ENCODE measurements at regions not wholly inside any gene's neighbourhood (a gene's known extent, or its start where the extent isn't known, plus 50 kb on each side); places are given as distances from the start of the nearest gene placed in this dataset.

DNA sequence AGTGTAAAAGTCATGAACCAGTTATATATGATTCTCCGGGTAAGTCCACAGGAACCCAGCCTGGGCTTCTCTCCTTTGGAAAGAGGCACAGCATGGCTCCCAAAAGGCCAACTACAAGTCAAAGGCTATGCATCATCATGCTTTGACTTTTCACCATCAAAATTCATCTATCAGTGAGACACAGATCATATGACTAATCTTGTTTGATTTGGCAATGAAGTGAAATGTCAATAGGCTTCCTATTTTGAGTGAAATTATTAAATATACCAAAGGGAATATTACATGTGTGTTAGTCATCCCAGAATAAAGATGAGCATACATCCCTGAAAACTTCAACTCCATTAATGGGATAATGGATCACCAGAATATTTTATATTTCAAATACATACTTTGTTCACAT, 83.5 kb upstream of the ADGRL2 start:
- no peaks in the 10 kb centered on the region for H3K27me3 ChIP-seq (ENCODE audit: control insufficient read depth in 3 of 3, insufficient read depth in 3 of 3, low read length in 3 of 3)
- no peak overlapping the region for H3K4me3 ChIP-seq (ENCODE audit: low read length in 3 of 3)
- no peak overlapping the region for H3K9ac ChIP-seq (ENCODE audit: low read depth in 1 of 3, low read length in 3 of 3)
- H3K9me3 ChIP-seq (ENCODE audit: control insufficient read depth in 3 of 3, low read length in 3 of 3): no peaks in the 10 kb centered on the region
- H3K27ac ChIP-seq (ENCODE audit: low read depth, low read length): no peak overlapping the region
- H3K36me3 ChIP-seq (ENCODE audit: control insufficient read depth in 3 of 3, insufficient read depth in 3 of 3, low read length in 3 of 3): no peaks in the 10 kb centered on the region
- no peaks in the 10 kb centered on the region for H3K4me1 ChIP-seq (ENCODE audit: control insufficient read depth in 3 of 3, insufficient read depth in 3 of 3, low read length in 3 of 3)

DNA sequence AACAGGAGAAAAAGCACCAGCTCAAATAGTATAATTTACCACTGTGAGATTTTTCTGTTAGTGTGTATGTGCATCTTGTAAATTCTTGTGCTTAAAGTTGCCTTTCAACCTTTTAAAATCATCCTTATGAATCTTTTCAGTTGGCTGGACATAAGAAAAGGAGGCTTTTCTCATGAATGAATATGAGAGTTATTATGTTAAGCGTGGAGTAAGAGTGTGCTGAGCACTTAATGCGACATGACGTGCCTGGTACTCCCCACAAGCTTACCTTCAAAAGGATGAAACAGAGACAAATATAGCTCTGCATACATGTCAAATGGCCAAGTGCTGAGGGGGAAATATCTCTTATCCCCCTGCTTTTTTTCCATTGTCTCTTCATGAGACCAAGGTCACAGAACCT, 85.3 kb upstream of the ADGRL2 start:
- H3K36me3 ChIP-seq (ENCODE audit: control insufficient read depth in 3 of 3, insufficient read depth in 3 of 3, low read length in 3 of 3): no peaks in the 10 kb centered on the region
- H3K27ac ChIP-seq (ENCODE audit: low read depth, low read length): no peak overlapping the region
- no peaks in the 10 kb centered on the region for H3K4me1 ChIP-seq (ENCODE audit: control insufficient read depth in 3 of 3, insufficient read depth in 3 of 3, low read length in 3 of 3)
- H3K9ac ChIP-seq (ENCODE audit: low read depth in 1 of 3, low read length in 3 of 3): no peak overlapping the region
- no peaks in the 10 kb centered on the region for H3K9me3 ChIP-seq (ENCODE audit: control insufficient read depth in 3 of 3, low read length in 3 of 3)
- H3K27me3 ChIP-seq (ENCODE audit: control insufficient read depth in 3 of 3, insufficient read depth in 3 of 3, low read length in 3 of 3): no peaks in the 10 kb centered on the region
- no peak overlapping the region for H3K4me3 ChIP-seq (ENCODE audit: low read length in 3 of 3)

- Histone ChIP-seq H3K4me1 (ENCODE audit: control insufficient read depth in 3 of 3, insufficient read depth in 3 of 3, low read length in 3 of 3) (no peaks in the 10 kb centered on the region), H3K9me3 (ENCODE audit: control insufficient read depth in 3 of 3, low read length in 3 of 3) (no peaks in the 10 kb centered on the region), H3K4me3 (ENCODE audit: low read length in 3 of 3) (no peak overlapping the region), H3K27ac (ENCODE audit: low read depth, low read length) (no peak overlapping the region), H3K36me3 (ENCODE audit: control insufficient read depth in 3 of 3, insufficient read depth in 3 of 3, low read length in 3 of 3) (no peaks in the 10 kb centered on the region), H3K9ac (ENCODE audit: low read depth in 1 of 3, low read length in 3 of 3) (no peak overlapping the region), H3K27me3 (ENCODE audit: control insufficient read depth in 3 of 3, insufficient read depth in 3 of 3, low read length in 3 of 3) (no peaks in the 10 kb centered on the region)
Observed at GRCh38 chr1:81714636-81715035, 86.1 kb upstream of the ADGRL2 start.

- H3K4me1 ChIP-seq (ENCODE audit: control insufficient read depth in 3 of 3, insufficient read depth in 3 of 3, low read length in 3 of 3): no peaks in the 10 kb centered on the region
- H3K36me3 ChIP-seq (ENCODE audit: control insufficient read depth in 3 of 3, insufficient read depth in 3 of 3, low read length in 3 of 3): no peaks in the 10 kb centered on the region
- no peak overlapping the region for H3K27ac ChIP-seq (ENCODE audit: low read depth, low read length)
- H3K4me3 ChIP-seq (ENCODE audit: low read length in 3 of 3): no peak overlapping the region
- H3K9me3 ChIP-seq (ENCODE audit: control insufficient read depth in 3 of 3, low read length in 3 of 3): no peaks in the 10 kb centered on the region
- no peak overlapping the region for H3K9ac ChIP-seq (ENCODE audit: low read depth in 1 of 3, low read length in 3 of 3)
- H3K27me3 ChIP-seq (ENCODE audit: control insufficient read depth in 3 of 3, insufficient read depth in 3 of 3, low read length in 3 of 3): no peaks in the 10 kb centered on the region
Observed at GRCh38 chr1:81712425-81712824, 88.3 kb upstream of the ADGRL2 start.

DNA sequence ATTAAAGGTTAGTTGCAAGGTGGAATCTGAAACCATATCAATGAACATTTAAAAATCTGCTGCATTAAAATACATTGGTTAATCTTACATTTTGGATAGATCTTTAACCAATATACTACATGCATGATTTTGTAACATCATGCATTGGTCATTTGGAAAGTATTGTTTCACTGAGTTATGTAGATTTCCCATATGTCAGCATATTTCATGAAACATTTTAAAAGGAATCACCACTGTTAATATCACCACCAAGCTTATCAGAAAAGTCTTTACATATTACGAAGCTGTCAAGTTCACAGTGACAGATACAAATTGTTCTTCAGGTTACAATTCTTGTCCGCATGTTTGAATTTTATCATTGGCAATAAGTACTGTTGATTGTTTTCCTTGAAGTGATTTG, 89.9 kb upstream of the ADGRL2 start:
- no peak overlapping the region for H3K27ac ChIP-seq (ENCODE audit: low read depth, low read length)
- H3K9ac ChIP-seq (ENCODE audit: low read depth in 1 of 3, low read length in 3 of 3): no peak overlapping the region
- no peaks in the 10 kb centered on the region for H3K9me3 ChIP-seq (ENCODE audit: control insufficient read depth in 3 of 3, low read length in 3 of 3)
- H3K4me3 ChIP-seq (ENCODE audit: low read length in 3 of 3): no peak overlapping the region
- no peaks in the 10 kb centered on the region for H3K4me1 ChIP-seq (ENCODE audit: control insufficient read depth in 3 of 3, insufficient read depth in 3 of 3, low read length in 3 of 3)
- H3K36me3 ChIP-seq (ENCODE audit: control insufficient read depth in 3 of 3, insufficient read depth in 3 of 3, low read length in 3 of 3): no peaks in the 10 kb centered on the region
- H3K27me3 ChIP-seq (ENCODE audit: control insufficient read depth in 3 of 3, insufficient read depth in 3 of 3, low read length in 3 of 3): no peaks in the 10 kb centered on the region

DNA sequence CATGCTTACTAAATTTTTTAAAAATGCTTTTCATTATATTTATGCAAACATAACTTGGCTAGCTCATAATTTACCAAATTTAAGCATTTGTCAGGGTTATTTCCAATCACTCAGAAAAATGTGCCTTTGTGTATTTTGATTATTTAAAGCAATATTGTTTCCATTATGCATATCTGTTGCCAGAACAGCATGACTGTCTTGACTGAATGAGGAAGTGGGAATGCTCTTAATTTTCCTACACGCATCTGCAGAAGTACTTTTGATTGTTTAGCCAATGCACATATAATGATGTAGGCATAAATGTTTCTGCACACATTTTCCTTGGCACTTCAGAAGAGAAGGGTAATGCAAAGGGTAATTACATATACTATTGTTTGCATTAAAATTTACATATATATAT, 92.5 kb upstream of the ADGRL2 start:
- Histone ChIP-seq H3K9me3 (ENCODE audit: control insufficient read depth in 3 of 3, low read length in 3 of 3) (no peaks in the 10 kb centered on the region), H3K27ac (ENCODE audit: low read depth, low read length) (no peak overlapping the region), H3K36me3 (ENCODE audit: control insufficient read depth in 3 of 3, insufficient read depth in 3 of 3, low read length in 3 of 3) (no peaks in the 10 kb centered on the region), H3K4me1 (ENCODE audit: control insufficient read depth in 3 of 3, insufficient read depth in 3 of 3, low read length in 3 of 3) (no peaks in the 10 kb centered on the region), H3K4me3 (ENCODE audit: low read length in 3 of 3) (no peak overlapping the region), H3K27me3 (ENCODE audit: control insufficient read depth in 3 of 3, insufficient read depth in 3 of 3, low read length in 3 of 3) (no peaks in the 10 kb centered on the region), H3K9ac (ENCODE audit: low read depth in 1 of 3, low read length in 3 of 3) (no peak overlapping the region)

- no peaks in the 10 kb centered on the region for H3K27me3 ChIP-seq (ENCODE audit: control insufficient read depth in 3 of 3, insufficient read depth in 3 of 3, low read length in 3 of 3)
- H3K9ac ChIP-seq (ENCODE audit: low read depth in 1 of 3, low read length in 3 of 3): no peak overlapping the region
- no peaks in the 10 kb centered on the region for H3K4me1 ChIP-seq (ENCODE audit: control insufficient read depth in 3 of 3, insufficient read depth in 3 of 3, low read length in 3 of 3)
- no peaks in the 10 kb centered on the region for H3K9me3 ChIP-seq (ENCODE audit: control insufficient read depth in 3 of 3, low read length in 3 of 3)
- no peaks in the 10 kb centered on the region for H3K36me3 ChIP-seq (ENCODE audit: control insufficient read depth in 3 of 3, insufficient read depth in 3 of 3, low read length in 3 of 3)
- no peak overlapping the region for H3K27ac ChIP-seq (ENCODE audit: low read depth, low read length)
- H3K4me3 ChIP-seq (ENCODE audit: low read length in 3 of 3): no peak overlapping the region
Observed at GRCh38 chr1:81706650-81707435, 93.9 kb upstream of the ADGRL2 start.

- Histone ChIP-seq H3K4me1 (ENCODE audit: control insufficient read depth in 3 of 3, insufficient read depth in 3 of 3, low read length in 3 of 3) (no peaks in the 10 kb centered on the region), H3K27ac (ENCODE audit: low read depth, low read length) (no peak overlapping the region), H3K9ac (ENCODE audit: low read depth in 1 of 3, low read length in 3 of 3) (no peak overlapping the region), H3K27me3 (ENCODE audit: control insufficient read depth in 3 of 3, insufficient read depth in 3 of 3, low read length in 3 of 3) (no peaks in the 10 kb centered on the region), H3K4me3 (ENCODE audit: low read length in 3 of 3) (no peak overlapping the region), H3K36me3 (ENCODE audit: control insufficient read depth in 3 of 3, insufficient read depth in 3 of 3, low read length in 3 of 3) (no peaks in the 10 kb centered on the region), H3K9me3 (ENCODE audit: control insufficient read depth in 3 of 3, low read length in 3 of 3) (no peaks in the 10 kb centered on the region)
Observed at GRCh38 chr1:81703756-81704463, 96.8 kb upstream of the ADGRL2 start.

- Histone ChIP-seq H3K36me3 (ENCODE audit: control insufficient read depth in 3 of 3, insufficient read depth in 3 of 3, low read length in 3 of 3) (no peaks in the 10 kb centered on the region), H3K4me1 (ENCODE audit: control insufficient read depth in 3 of 3, insufficient read depth in 3 of 3, low read length in 3 of 3) (no peaks in the 10 kb centered on the region), H3K4me3 (ENCODE audit: low read length in 3 of 3) (no peak overlapping the region), H3K9me3 (ENCODE audit: control insufficient read depth in 3 of 3, low read length in 3 of 3) (no peaks in the 10 kb centered on the region), H3K9ac (ENCODE audit: low read depth in 1 of 3, low read length in 3 of 3) (no peak overlapping the region), H3K27me3 (ENCODE audit: control insufficient read depth in 3 of 3, insufficient read depth in 3 of 3, low read length in 3 of 3) (no peaks in the 10 kb centered on the region), H3K27ac (ENCODE audit: low read depth, low read length) (no peak overlapping the region)
Observed at GRCh38 chr1:81703391-81703755, 97.4 kb upstream of the ADGRL2 start.

- Histone ChIP-seq H3K9ac (ENCODE audit: low read depth in 1 of 3, low read length in 3 of 3) (no peak overlapping the region), H3K27ac (ENCODE audit: low read depth, low read length) (no peak overlapping the region)
Observed at GRCh38 chr1:81702903-81703302, 97.8 kb upstream of the ADGRL2 start.

More at GRCh38 chr1:81702903-81703302, 97.8 kb upstream of the ADGRL2 start:
- Histone ChIP-seq H3K4me3 (ENCODE audit: low read length in 3 of 3) (no peak overlapping the region), H3K36me3 (ENCODE audit: control insufficient read depth in 3 of 3, insufficient read depth in 3 of 3, low read length in 3 of 3) (no peaks in the 10 kb centered on the region), H3K27me3 (ENCODE audit: control insufficient read depth in 3 of 3, insufficient read depth in 3 of 3, low read length in 3 of 3) (no peaks in the 10 kb centered on the region), H3K9me3 (ENCODE audit: control insufficient read depth in 3 of 3, low read length in 3 of 3) (no peaks in the 10 kb centered on the region), H3K4me1 (ENCODE audit: control insufficient read depth in 3 of 3, insufficient read depth in 3 of 3, low read length in 3 of 3) (no peaks in the 10 kb centered on the region)
